ENCODE measurements at regions not wholly inside any gene's neighbourhood (a gene's known extent, or its start where the extent isn't known, plus 50 kb on each side); places are given as distances from the start of the nearest gene placed in this dataset.
"Not testable (repeated sequence)": the region's sequence is repeated elsewhere in the genome, so short reads cannot be mapped to it uniquely, and the experiment has no call there.

DNA sequence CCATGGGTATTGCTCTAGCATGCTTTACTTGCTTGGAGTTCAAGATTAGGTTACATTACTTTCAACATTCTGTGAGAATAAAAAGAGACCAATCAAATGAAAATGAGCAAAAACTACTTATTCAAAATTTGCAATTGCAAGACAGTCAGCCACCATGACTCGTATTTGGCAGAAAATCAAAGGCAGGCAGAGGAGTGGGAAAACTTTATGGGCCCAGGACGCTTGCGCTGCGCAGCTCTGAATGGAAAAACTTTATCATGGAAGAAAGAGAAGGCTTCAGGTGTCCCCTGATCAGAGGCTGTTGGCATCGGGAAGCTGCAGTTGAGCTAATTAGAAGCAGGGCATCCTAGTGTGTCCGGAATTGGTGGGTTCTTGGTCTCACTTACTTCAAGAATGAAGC is 250.6 kb downstream of the USP46 start:
- DNase-seq (ENCODE audit: low spot score), result no peak
- TF ChIP-seq, protein P1, sequence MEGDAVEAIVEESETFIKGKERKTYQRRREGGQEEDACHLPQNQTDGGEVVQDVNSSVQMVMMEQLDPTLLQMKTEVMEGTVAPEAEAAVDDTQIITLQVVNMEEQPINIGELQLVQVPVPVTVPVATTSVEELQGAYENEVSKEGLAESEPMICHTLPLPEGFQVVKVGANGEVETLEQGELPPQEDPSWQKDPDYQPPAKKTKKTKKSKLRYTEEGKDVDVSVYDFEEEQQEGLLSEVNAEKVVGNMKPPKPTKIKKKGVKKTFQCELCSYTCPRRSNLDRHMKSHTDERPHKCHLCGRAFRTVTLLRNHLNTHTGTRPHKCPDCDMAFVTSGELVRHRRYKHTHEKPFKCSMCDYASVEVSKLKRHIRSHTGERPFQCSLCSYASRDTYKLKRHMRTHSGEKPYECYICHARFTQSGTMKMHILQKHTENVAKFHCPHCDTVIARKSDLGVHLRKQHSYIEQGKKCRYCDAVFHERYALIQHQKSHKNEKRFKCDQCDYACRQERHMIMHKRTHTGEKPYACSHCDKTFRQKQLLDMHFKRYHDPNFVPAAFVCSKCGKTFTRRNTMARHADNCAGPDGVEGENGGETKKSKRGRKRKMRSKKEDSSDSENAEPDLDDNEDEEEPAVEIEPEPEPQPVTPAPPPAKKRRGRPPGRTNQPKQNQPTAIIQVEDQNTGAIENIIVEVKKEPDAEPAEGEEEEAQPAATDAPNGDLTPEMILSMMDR (IDR thresholded peaks at IDR 0.05; ENCODE audit: borderline replicate concordance, control extremely low read depth, extremely low read depth, insufficient read depth, missing control alignments), result no peak
- in situ Hi-C loops (cut with MboI; ENCODE audit: low sequenced_read_pairs, unreplicated experiment), result no loop called here

DNA sequence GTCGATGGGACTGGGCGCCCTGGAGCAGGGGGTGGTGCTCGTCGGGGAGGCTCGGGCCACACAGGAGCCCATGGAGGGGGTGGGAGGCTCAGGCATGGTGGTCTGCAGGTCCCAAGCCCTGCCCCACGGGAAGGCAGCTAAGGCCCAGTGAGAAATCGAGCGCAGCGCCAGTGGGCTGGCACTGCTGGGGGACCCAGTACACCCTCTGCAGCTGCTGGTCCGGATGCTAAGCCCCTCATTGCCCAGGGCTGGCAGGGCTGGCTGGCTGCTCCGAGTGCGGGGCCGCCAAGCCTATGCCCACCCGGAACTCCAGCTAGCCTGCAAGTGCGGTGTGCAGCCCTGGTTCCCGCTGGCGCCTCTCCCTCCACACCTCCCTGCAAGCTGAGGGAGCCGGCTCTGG is 249.3 kb downstream of the USP46 start:
- in situ Hi-C loops (cut with MboI; ENCODE audit: low sequenced_read_pairs, unreplicated experiment); DNase-seq (ENCODE audit: low spot score): not testable (repeated sequence)

DNA sequence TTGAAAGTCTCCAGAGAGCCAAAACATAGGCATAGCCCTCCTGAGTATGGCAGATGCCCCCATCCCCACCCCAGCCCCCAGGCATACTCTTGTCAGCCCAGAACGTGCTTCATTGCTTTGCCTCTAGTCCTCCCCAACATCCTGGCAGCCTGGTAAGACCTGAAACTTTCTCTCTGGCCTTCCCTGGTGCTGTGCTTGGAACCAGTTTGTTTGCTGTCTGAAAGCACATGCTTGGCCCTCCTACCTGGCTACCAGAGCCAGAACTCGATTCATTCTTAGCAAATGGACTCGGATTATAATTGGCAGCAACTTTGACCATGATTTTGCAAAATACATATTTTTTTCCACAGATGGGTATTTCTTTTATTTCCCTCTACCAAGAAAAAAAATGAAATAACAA is 248.1 kb downstream of the USP46 start:
- in situ Hi-C loops (cut with MboI; ENCODE audit: low sequenced_read_pairs, unreplicated experiment), result no loop called here

DNA sequence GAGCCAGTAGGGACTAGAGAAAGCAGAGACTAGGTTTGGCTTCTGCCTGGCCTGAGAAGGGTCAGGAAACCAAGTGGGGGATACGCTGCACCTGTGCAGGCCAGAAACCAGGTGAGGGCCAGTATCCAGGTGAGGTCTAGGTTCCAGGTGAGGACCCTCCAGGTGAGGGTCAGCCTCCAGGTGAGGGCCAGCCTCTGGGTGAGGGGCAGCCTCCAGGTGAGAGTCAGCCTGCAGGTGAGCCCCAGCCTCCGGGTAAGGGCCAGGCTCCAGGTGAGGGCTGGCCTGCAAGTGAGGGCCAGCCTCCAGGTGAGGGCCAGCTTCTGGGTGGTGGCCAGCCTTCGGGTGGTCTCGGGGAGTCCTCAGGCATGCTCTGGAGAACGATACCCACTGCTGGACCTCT is 238.8 kb downstream of the USP46 start:
- in situ Hi-C loops (cut with MboI; ENCODE audit: low sequenced_read_pairs, unreplicated experiment), result no loop called here
- DNase-seq (ENCODE audit: low spot score), result no peak
- TF ChIP-seq, protein P1 (IDR thresholded peaks at IDR 0.05; ENCODE audit: borderline replicate concordance, control extremely low read depth, extremely low read depth, insufficient read depth, missing control alignments), result no peak

More for the DNA sequence above, 248.1 kb downstream of the USP46 start:
- no peak for DNase-seq (ENCODE audit: low spot score)
- TF ChIP-seq, protein P1 (IDR thresholded peaks at IDR 0.05; ENCODE audit: borderline replicate concordance, control extremely low read depth, extremely low read depth, insufficient read depth, missing control alignments), result no peak

DNA sequence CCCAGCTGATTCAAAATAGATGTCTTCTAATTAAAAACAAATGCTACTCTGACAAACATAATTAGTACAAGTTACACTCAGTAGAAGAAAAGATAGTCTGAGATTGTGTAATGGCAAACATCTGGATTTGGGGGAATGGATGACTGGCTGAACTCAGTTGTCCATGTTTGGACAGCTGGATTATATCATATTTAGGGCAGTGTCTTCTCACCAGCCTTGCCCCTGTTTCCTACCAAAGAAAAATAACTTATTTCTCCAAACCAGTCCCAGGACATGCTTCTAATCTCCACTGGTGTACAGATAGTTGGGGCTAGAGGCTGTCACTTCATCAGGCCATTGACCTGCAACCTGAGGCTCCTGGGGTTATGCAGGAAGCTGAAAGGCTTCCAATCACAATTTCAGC is 237.3 kb downstream of the USP46 start:
- TF ChIP-seq, protein P1 (IDR thresholded peaks at IDR 0.05; ENCODE audit: borderline replicate concordance, control extremely low read depth, extremely low read depth, insufficient read depth, missing control alignments), result no peak
- in situ Hi-C loops (cut with MboI; ENCODE audit: low sequenced_read_pairs, unreplicated experiment), result no loop called here
- no peak for DNase-seq (ENCODE audit: low spot score)

DNA sequence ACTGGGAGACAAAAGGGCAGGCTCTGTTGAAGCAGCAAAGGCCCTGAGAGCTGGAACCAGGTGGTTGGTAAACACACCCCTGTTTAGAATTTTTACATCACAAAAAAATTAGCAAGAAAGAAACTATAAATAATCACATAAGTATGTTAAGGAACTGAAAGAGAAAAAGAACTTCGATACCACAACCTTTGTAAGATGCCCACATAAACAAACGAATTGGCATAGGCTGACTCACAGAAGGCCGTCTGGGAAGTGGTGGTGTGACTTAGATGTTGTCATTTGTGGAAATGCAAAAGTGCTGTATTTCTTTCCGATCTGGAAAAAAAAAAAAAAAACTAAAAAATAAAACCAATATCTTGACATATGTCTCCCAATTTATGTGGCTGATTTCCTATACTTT is 235.1 kb downstream of the USP46 start:
- DNase-seq (ENCODE audit: low spot score), result no peak
- TF ChIP-seq, protein P1 (IDR thresholded peaks at IDR 0.05; ENCODE audit: borderline replicate concordance, control extremely low read depth, extremely low read depth, insufficient read depth, missing control alignments), result no peak
- in situ Hi-C loops (cut with MboI; ENCODE audit: low sequenced_read_pairs, unreplicated experiment), result no loop called here

DNA sequence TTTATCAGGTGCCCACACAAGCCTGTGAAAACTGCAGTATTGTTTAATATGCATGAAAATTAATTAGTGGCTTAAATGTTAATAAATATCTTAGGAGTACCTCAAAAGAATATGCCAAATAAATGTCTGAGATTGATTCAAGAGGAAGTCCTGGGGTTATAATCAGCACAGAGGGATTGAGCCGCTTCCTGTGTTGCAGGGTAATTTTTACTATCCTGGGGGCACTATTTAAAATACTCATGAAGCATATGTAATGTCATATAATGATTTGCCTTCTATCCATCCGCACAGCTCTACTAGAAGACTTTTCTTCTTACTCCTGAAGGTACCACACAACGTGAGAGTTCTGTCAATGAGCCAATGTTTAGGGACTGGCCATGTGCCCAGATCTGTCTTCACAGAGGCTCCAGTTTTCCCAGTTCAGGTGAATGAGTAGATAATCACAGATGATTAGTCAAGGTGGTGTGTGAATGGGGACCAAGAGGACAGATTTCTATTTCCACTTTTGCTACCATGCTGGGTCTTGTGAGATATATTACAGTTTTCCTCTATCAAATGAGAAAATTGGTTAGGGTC is 233.3 kb downstream of the USP46 start:
- no peak for DNase-seq (ENCODE audit: low spot score)
- in situ Hi-C loops (cut with MboI; ENCODE audit: low sequenced_read_pairs, unreplicated experiment), result no loop called here
- TF ChIP-seq, protein P1 (IDR thresholded peaks at IDR 0.05; ENCODE audit: borderline replicate concordance, control extremely low read depth, extremely low read depth, insufficient read depth, missing control alignments), result no peak

All from GM13976 (cell line).